ENCODE measurements at regions not wholly inside any gene's neighbourhood (a gene's known extent, or its start where the extent isn't known, plus 50 kb on each side); places are given as distances from the start of the nearest gene placed in this dataset.

GRCh38 chr18:71865888-71866287 is 678.3 kb downstream of the CBLN2 start:
- TF ChIP-seq POLR2A (IDR thresholded peaks at IDR 0.05; ENCODE audit: low read depth, low read length) (no peak), POLR2AphosphoS5 (IDR thresholded peaks at IDR 0.05; ENCODE audit: low read depth, low read length) (no peak)

All from GM12891 (cell line).